Head of caudate nucleus (tissue), 42 donors: ENCODE measurements at regions not wholly inside any gene's neighbourhood (a gene's known extent, or its start where the extent isn't known, plus 50 kb on each side); places are given as distances from the start of the nearest gene placed in this dataset.

Experiments used
- DNase-seq, 42 donors: peaks; one replicate each; pipeline versions ENCODE4 v3.0.0 to v3.0.0-alpha.2; 2020 to 2021; ENCODE audit warnings: mixed read lengths in 7 of 42
- intact Hi-C: fragments of 100-400 bp; cut with DNase I; formaldehyde crosslinking; loops from one replicate; pipeline ENCODE4 v1.15.0; 2022

DNA sequence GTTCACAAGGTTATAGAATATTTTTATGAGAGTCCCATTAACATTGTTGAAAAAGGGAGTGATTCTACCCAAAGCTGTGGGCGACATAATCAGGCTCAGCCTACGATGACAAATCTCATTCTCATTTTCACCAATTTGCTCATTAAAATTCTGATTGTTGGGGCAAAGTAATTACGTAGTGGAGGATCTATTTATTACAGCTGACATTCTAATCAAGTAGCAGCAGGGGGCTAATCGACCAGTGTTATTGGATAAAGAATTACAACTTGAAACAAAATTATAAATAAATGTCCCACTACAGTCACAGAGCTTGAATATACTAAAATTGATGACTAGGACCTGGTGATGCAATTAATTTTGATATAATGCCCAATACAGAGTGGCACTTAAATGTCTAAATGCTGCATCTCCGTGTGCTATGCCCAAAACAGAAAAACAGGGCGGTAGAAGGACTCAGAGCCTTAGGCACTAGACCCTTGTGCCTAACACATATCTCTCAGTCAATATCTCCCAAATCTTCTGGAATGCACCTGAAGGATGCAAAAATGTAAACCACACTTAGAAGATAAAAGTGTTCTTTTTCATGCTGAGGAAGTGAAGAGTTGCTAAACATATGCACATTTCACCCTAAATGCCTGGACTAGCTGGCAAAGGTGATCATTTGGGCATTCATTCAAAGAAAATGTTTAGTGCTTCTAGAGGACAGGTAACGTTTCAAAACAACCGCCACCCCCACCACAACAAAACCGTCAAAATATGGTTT is 88.3 kb downstream of the CD24 start:
- intact Hi-C loops, result no loop called here
- DNase-seq, result no peak

DNA sequence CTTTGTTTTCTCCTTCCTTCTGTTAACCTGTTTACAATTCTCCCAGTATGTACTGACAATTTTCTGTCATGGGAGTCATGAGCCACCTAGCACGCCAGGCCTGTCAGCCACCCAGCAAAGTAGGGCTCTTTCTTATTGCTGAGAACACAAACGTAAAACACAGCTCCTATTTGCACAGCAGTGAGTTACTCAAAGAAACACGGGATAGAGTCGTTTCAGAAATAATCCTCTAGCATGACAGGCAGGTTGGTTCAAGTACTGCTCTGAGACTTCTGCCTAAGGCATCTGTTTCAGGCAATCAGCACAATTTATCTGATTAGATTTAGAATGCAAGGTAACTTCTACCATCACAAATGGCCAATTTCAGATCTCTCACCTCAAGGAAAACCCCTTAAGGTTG is 88.8 kb downstream of the CD24 start:
- intact Hi-C loops, result no loop called here
- peak in 3 of 42 donors; percentile 11 to 27 (median 14) for DNase-seq

DNA sequence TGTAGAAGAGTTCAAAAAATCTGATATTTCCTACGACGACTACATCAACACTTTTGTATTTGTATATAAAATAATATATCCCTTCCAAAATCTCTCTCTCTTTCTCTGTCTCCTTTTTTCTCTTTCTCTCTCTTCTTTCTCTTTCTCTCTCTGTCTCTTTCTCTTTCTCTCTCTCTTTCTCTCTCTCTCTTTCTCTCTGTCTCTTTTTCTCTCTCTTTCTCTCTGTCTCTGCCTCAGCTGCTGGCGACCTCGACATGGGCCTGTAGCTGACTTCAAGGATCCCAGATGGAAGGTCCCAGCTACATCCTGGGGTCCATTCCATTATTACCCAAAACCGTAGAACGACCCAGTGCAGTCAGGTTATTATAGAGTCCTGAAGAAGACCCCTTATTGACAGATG is 90.0 kb downstream of the CD24 start:
- intact Hi-C loops, result no loop called here

DNA sequence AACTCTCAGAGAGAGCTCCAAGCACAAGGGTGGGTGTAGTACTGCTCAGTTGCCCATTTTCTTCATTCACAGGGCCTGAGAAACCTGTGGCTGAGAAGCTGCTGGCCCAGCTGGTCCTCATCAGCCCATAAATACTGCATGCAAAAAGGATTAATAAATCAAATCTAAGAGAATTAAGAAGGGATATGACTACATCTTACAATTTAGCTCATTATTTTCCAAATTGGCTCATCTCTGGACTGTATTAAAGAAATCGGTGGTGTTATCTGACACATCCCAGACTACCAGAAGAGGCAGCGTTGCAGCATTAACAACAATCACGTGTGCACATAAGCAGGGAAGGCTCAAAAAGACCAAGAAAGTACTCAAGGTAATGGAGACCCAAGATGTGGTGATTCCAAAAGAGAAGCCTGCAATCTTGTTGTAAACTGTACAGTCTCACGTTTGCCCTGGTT is 90.7 kb downstream of the CD24 start:
- no peak for DNase-seq
- intact Hi-C loops, result no loop called here

More for the DNA sequence above, 90.0 kb downstream of the CD24 start:
- no peak for DNase-seq

DNA sequence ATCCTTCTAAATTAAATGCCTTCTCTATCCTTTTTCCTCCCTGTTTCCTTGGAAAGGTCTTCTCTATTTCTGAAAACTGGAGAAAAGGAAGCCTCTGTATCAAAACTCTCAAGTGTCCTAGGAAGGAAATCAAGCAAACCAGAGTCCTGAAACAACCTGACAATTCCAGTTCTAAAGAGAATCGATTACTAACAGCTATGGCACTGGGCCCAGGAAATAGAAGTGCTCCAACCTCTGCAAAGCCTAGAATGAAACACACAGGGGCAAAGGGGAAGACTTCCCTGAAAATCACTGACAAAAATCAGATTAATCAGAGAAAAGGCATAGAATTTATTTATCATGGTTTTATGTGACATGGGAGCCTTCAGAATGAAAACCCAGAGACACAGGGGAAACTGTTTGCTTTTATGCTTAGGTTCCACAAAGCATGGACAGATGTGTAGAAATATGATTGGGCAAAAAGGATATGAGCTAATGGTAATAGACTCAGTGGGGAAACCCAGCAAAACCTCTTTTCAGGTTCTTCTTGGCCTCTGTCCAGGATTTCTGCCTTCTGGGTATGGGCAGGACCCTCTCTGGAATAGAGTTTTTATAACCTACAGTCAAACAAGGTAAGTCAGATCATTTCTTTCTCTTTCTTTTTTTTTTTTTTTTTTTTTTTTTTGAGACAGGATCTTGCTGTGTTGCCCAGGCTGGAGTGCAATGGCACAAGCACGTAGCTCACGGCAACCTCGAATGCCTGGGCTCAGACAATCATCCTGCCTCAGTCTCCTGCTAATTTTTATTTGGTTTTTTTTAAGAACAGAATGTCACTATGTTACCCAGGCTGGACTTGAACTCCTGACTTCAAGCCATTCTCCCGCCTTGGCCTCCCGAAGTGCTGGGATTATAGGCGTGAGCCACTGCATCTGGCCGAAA is 91.7 kb downstream of the CD24 start:
- intact Hi-C loops, result no loop called here
- no peak for DNase-seq

DNA sequence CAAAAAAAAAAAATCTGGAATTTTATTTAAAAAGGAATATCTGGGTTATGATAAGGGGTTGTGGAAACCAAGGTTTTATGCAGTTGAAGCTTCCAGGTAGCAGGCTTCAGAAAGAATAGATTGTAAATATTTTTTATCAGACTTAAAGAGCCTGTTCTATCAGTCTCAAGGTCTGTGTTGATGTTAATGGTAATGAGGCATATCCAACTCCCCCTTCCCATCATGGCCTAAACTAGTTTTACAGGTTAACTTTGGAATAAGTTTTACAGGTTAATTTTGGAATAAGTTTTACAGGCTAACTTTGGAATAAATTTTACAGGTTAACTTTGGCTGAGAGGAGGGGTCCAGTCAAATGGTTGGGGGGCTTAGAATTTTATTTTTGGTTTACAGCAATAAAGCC is 92.4 kb downstream of the CD24 start:
- intact Hi-C loops, result no loop called here
- DNase-seq, result no peak

DNA sequence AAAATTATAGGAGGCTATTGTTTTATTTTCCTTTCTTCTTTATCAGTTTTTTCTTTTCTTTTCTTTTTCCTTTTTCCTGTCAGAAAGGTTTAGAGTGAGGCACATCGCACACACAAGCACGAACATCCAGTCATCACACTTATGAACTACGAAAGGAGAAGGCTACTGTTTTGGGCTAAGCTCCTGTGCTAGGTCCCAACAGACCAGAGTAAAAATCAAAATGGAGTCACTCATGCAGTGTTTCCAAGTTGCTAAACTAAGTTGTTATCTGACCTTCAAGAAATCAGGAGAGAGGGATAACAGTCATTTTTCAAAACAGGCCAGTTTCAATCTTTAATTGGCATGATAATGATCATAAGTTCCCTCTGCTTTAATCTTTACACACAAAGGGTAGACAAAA is 93.6 kb downstream of the CD24 start:
- DNase-seq, result no peak
- intact Hi-C loops, result no loop called here

DNA sequence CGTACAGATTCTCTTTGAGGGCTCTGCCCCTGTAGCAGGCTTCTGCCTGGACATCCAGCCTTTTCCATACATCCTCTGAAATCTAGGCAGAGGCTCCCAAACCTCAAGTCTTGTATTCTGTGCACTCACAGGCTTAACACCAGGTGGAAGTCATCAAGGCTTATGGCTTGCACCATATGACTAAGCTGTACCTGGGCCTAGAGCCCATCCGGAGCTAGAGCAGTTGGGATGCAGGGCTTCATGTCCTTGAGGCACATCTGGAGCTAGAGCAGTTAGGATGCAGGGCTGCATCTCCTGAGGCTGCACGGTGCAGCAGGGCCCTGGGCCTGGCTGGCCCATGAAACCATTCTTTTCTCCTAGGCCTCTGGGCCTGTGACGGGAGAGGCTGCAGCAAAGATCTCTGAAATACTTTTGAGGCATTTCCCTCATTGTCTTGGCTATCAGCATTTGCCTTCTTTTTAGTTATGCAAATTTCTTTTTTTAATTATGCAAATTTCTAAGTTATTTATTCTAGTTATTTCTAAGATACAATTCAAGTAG is 98.7 kb downstream of the CD24 start:
- no peak for DNase-seq
- intact Hi-C loops, result no loop called here

DNA sequence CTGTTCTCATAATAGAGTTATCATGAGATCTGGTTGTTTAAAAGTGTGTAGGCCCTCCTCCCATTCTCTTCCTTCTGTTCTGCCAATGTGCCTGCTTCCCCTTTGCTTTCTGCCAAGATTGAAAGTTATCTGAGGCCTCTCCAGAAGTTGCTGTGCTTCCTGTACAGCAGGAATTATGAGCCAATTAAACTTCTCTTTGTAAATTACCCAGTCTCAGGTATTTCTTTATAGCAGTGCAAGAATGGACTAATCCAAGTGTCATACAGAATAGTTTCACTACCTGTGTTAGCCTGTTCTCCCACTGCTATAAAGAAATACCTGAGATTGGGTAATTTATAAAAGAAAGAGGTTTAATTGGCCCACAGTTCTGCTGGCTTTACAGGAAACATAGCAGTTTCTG is 100.0 kb downstream of the CD24 start:
- intact Hi-C loops, result no loop called here
- DNase-seq, result no peak

DNA sequence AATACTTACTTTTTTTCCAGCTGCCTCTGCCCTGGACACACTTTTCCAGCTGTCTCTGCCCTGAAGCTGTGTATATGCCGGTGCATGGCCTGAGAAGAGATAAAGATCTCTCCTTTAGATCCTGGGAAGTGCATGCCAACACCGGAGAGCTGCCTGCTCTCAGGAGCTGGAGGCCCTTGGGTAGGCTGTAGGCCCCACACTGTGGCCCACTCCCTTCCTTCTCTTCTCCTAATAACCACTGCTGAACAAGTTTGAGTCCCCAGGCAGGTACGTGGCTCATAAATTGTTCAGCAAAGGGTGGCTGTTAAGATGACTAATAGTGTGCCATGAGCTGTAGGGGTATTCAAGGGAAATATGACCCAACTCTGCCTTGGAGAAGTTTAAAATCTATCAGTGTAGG is 102.5 kb downstream of the CD24 start:
- no peak for DNase-seq

DNA sequence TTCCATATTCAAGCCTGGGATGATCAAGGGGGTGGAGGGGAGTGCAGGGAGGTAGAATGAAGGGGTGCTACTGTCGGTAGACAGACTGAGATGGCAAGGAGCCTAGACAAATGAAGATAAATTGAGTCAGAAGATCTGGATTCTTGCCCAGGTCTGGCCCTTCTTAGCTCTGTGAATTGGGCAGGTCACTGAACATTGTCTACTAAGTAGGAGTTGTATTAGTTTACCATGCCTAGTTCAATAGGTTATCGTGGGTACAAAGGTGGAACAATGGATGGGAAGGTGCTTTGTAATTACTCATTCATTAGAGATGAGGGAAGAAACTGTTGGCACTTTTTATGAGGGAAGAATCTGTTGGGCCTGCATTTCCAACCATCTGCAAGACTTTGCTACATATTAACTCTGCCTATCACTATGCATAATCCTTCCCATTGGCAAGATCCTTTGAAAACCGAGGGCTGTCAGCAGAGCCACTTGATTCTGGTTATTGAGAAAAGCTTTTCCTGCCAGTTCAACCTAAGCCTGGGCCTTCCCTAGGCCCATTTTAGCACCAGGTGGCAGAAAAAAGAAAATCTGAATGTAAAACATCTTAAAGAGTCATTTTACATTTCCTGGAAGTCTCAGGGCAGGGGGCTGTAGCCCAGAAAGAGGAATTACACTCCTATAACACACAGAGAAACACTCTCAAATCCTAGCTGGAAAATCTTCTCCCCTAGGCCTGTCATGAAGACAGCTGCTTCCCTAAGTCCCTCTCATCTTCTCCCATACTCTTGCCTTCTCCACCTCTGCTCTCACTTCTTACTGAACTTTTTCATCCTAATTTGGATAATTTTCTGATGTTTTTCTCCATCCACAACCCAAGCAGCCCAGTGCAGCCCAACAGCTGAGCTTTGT is 103.5 kb downstream of the CD24 start:
- intact Hi-C loops, result no loop called here
- no peak for DNase-seq

More for the DNA sequence above, 102.5 kb downstream of the CD24 start:
- intact Hi-C loops, result no loop called here

DNA sequence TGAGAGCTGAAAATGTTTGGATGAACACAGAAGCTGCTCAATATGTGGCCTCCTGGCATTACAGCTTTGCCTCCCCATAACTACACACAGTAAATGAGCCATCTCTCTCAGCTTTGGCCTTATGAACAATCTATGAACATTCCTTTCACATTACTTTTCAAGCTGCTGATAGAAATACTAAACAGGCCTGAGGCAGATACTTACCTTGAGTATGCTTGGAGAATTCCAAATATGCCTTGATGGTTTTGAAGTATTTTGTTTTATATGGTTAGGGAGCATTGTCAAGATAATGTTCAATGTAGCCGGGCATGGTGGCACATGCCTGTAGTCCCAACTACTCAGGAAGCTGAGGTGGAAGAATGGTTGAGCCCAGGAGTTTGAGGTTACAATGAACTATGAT is 104.5 kb downstream of the CD24 start:
- intact Hi-C loops, result no loop called here
- no peak for DNase-seq

DNA sequence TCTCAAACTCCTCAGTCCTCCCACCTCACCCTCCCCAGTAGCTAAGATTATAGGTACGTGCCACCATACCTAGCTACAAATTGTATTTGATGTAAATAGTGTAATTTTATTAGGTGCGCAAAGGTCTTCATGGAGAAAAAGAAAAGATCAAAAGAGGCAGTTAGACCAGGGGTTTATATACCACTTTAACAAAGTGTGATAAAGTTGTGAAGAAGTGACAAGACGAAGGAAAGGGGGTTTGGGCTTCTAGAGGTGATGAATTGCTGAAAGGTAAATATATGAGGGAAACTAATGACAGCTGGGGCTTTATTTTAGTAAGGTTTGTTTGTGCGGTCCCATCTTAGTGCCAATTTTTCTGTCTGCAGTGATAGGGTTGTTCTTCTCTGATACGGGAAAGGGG is 105.3 kb downstream of the CD24 start:
- DNase-seq, result no peak
- intact Hi-C loops, result no loop called here

DNA sequence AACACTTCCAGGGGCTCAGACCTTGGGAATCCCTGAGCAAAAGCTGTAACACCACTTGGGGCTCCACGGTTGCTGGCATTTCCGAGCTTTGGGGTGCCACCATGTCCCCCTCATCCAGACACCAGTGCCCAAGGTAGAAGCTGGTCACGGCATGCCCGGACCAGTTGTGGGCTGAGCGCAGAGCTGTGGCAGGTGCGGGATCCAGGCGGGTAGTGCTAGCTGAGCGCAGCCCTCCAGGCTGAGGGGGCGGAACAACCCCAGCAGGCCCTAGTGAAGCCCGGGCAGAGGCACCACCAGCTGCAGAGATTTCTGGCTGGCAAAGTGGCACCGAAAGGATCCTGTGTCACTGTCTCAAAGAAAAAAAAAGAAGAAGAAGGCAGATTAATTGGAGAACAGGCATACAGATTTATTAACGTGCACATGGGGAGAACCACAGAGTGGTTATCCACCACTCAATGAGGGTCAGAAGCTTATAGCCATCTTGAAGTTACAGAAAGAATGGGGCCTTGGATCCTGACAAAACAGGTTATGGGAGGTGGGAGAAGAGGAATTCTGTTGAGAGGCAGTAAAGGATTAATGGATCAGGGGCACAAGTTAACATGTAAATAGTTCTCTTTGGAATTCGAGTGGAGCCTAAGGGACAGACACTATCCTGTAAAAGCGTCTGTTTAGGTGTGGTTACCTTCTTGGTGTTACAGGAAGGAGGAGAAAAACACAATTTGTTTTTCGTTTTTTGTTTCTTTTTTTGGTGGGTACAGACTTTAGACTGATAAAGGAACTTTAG is 107.5 kb downstream of the CD24 start:
- intact Hi-C loops, result no loop called here
- no peak for DNase-seq

DNA sequence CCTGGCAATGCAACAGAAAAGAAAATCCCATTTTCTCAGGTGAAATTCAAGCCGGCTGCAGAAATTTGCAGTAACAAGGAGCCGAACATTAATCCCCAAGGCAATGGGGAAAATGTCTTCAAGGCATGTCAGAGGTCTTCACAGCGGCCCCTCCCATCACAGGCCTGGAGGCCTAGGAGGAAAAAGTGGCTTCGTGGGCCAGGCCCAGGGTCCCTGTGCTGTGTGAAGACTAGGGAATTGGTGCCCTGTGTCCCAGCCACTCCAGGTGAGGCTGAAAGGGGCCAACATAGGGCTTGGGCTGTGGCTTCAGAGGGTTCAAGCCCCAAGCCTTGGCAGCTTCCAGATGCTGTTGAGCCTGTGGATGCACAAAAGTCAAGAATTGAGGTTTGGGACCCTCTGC is 111.7 kb downstream of the CD24 start:
- DNase-seq, result no peak
- intact Hi-C loops, result no loop called here

DNA sequence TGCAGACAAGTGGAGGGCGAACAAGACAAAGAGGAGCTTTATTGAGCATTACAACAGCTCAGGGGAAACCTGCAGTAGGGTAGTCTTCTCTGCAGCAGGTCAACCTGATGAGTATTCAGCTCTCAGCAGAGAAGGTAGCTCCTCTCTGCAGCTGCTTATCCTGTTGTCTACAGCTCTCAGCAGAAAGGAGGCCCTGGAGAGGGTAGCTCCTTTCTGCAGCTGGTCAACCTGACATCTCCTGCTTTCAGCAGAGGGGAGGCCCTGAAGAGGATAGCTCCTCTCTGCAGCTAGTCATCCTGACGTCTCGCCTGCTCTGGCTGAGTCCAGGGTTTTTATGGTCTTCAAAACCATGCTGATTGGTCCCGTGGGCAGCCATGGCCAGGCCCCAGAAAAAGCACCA is 113.6 kb downstream of the CD24 start:
- DNase-seq, result no peak
- intact Hi-C loops, result no loop called here

DNA sequence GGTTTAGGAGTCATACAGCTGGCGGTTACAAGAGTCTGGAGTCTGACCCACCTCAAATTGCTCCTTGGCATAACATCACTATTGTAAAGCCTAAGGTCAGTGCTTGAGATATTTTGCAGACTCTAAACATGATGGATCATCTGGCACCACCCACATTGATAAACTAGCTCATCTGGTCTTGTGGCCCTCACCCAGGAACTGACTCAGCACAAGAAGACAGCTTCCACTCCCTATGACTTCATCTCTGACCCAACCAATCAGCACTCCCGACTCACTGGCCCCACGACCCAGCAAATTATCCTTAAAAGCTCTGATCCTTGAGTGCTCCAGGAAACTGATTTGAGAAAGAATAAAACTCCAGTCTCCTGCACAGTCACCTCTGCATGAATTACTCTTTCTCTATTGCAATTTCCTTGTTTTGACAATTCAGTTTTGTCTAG is 115.9 kb downstream of the CD24 start:
- DNase-seq, result no peak
- intact Hi-C loops, result no loop called here
